Activated CD4-positive, alpha-beta memory T cell treated with anti-CD3 and anti-CD28 coated beads for 36 hours (primary cell): ENCODE measurements at regions not wholly inside any gene's neighbourhood (a gene's known extent, or its start where the extent isn't known, plus 50 kb on each side); places are given as distances from the start of the nearest gene placed in this dataset.

Source experiments
- CTCF ChIA-PET: fragments of 350-600 bp; sonication (Branson Sonifier 250); formaldehyde crosslinking; loops from one replicate; lab custom pipeline; 2021; ENCODE audit warnings: antibody characterized with exemption, inconsistent platforms; lab: Charles Lee
- POLR2A ChIA-PET: fragments of 350-600 bp; sonication (Branson Sonifier 250); formaldehyde crosslinking; loops from one replicate; lab custom pipeline; 2021; ENCODE audit warnings: antibody characterized with exemption; lab: Charles Lee
- DNase-seq: peaks from one replicate; pipeline ENCODE4 v3.0.0-alpha.2; 2020
- H3K27ac Mint-ChIP-seq: one replicate; pipeline ENCODE4 v1.8.0; 2021; ENCODE audit warnings: mixed read lengths
- H3K27me3 Mint-ChIP-seq: one replicate; pipeline ENCODE4 v1.8.0; 2021; ENCODE audit warnings: mixed read lengths
- H3K36me3 Mint-ChIP-seq: one replicate; pipeline ENCODE4 v1.8.0; 2021; ENCODE audit warnings: mixed read lengths
- H3K4me1 Mint-ChIP-seq: one replicate; pipeline ENCODE4 v1.8.0; 2021; ENCODE audit warnings: low read depth, mixed read lengths
- H3K4me3 Mint-ChIP-seq: one replicate; pipeline ENCODE4 v1.8.0; 2021; ENCODE audit warnings: mild to moderate bottlenecking, mixed read lengths
- H3K9me3 Mint-ChIP-seq: one replicate; pipeline ENCODE4 v1.8.0; 2021; ENCODE audit warnings: mixed read lengths
- intact Hi-C: fragments of 100-400 bp; cut with micrococcal nuclease; formaldehyde crosslinking; loops from one replicate; pipeline ENCODE4 v1.15.1; 2023

- no peak for DNase-seq
- H3K27ac Mint-ChIP-seq, result no peak overlapping the region
- no peaks in the 10 kb centered on the region for H3K4me1 Mint-ChIP-seq
- no peaks in the 10 kb centered on the region for H3K36me3 Mint-ChIP-seq
- H3K9me3 Mint-ChIP-seq, result no peaks in the 10 kb centered on the region
- ChIA-PET CTCF (no interaction called here), POLR2A (no interaction called here)
- intact Hi-C loops, result no loop called here
- peaks cover 5% of the 10 kb centered on the region for H3K27me3 Mint-ChIP-seq
- no peak overlapping the region for H3K4me3 Mint-ChIP-seq
Measured at GRCh38 chr7:13037216-13037615, 349.8 kb downstream of the ARL4A start.

DNA sequence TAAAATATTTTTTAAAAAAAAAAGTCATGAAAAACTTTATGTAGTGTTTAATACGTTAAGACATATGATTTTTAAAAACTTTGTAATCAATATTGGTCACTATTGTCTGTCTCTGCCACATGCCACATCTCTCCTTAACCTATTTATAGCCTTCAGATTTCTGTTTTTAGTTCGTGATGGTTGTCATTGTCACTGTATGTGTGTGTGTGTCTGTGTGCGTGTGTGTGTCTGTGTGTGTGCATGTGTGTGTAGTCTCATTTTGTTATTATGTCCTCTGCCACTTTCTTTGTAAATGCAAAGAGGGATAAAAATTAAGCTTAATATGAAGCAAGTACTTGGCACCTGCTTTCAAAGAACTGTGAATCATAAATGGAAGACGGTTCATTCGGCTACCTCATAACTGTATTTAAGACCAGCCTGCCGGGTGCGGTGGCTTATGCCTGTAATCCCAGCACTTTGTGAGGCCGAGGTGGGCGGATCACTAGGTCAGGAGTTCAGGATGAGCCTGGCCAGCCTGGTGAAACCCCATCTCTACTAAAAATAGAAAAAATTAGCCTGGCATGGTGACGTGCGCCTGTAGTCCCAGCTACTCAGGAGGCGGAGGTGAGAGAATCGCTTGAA, 354.0 kb downstream of the ARL4A start:
- H3K9me3 Mint-ChIP-seq, result no peaks in the 10 kb centered on the region
- CTCF ChIA-PET, result no interaction called here
- POLR2A ChIA-PET, result no interaction called here

GRCh38 chr7:13042605-13043236, 355.3 kb downstream of the ARL4A start:
- Mint-ChIP-seq H3K4me1 (no peaks in the 10 kb centered on the region), H3K27me3 (peaks cover 11% of the 10 kb centered on the region), H3K27ac (no peak overlapping the region), H3K4me3 (no peak overlapping the region), H3K36me3 (no peaks in the 10 kb centered on the region), H3K9me3 (no peaks in the 10 kb centered on the region)
- ChIA-PET CTCF (no interaction called here), POLR2A (no interaction called here)
- intact Hi-C loops, result no loop called here
- no peak for DNase-seq

More for the DNA sequence above, 354.0 kb downstream of the ARL4A start:
- intact Hi-C loops, result no loop called here
- H3K4me1 Mint-ChIP-seq, result no peaks in the 10 kb centered on the region
- H3K27me3 Mint-ChIP-seq, result peaks cover 12% of the 10 kb centered on the region
- no peak overlapping the region for H3K27ac Mint-ChIP-seq
- H3K4me3 Mint-ChIP-seq, result no peak overlapping the region
- H3K36me3 Mint-ChIP-seq, result no peaks in the 10 kb centered on the region
- no peak for DNase-seq

DNA sequence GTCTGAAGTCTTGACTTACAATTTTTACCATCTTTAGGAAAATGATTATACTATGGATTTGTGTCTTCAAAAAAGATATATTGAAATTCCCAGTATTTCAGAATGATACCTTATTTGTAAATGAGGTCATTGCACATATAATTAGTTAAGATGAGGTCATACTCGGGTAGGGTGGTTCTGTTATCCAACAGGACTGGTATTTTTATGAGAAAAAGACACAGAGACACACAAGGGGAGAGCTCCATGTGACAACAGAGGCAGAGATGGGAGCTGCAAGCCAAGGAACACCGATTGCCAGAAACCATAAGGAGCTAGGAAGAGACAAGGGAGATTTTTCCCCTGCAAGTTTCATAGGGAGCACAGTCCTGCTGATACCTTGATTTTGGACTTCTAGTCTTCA, 356.9 kb downstream of the ARL4A start:
- no peak overlapping the region for H3K27ac Mint-ChIP-seq
- POLR2A ChIA-PET, result no interaction called here
- H3K9me3 Mint-ChIP-seq, result no peaks in the 10 kb centered on the region
- H3K36me3 Mint-ChIP-seq, result no peaks in the 10 kb centered on the region
- intact Hi-C loops, result no loop called here
- no peaks in the 10 kb centered on the region for H3K4me1 Mint-ChIP-seq
- no peak overlapping the region for H3K4me3 Mint-ChIP-seq
- CTCF ChIA-PET, result no interaction called here
- H3K27me3 Mint-ChIP-seq, result peaks cover 9% of the 10 kb centered on the region
- no peak for DNase-seq

- Mint-ChIP-seq H3K27ac (no peak overlapping the region), H3K4me3 (no peak overlapping the region), H3K4me1 (no peaks in the 10 kb centered on the region), H3K9me3 (no peaks in the 10 kb centered on the region), H3K36me3 (no peaks in the 10 kb centered on the region), H3K27me3 (peaks cover 8% of the 10 kb centered on the region)
- ChIA-PET CTCF (no interaction called here), POLR2A (no interaction called here)
- no peak for DNase-seq
- intact Hi-C loops, result no loop called here
Measured at GRCh38 chr7:13047061-13047460, 359.6 kb downstream of the ARL4A start.

DNA sequence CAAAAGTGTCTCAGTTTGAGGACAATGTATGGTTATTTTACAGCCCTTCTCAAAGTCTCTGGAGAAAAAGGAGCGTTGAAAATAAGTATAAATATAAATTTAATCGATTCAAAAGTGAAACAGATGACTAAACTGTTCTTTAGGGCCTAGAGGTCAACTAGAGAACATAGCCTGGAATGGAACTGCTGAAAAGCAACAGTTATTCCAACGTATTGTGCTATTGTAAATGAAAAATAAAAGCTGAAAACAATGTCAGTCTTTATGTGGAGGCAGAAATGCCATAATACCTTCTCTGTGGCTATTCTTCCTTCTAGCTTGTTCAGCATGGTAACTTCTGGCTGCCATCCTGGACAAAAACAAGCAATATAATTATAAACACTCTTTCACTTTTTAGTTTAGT, 362.5 kb downstream of the ARL4A start:
- H3K27me3 Mint-ChIP-seq, result peaks cover 5% of the 10 kb centered on the region
- intact Hi-C loops, result loop anchor here (10.0 kb wide), 1 partner anchor 375 kb away; no protein-coding TSS in a partner anchor
- H3K36me3 Mint-ChIP-seq, result no peaks in the 10 kb centered on the region
- ChIA-PET POLR2A (no interaction called here), CTCF (no interaction called here)
- no peaks in the 10 kb centered on the region for H3K4me1 Mint-ChIP-seq
- no peaks in the 10 kb centered on the region for H3K9me3 Mint-ChIP-seq
- no peak overlapping the region for H3K4me3 Mint-ChIP-seq
- DNase-seq, result no peak
- no peak overlapping the region for H3K27ac Mint-ChIP-seq

DNA sequence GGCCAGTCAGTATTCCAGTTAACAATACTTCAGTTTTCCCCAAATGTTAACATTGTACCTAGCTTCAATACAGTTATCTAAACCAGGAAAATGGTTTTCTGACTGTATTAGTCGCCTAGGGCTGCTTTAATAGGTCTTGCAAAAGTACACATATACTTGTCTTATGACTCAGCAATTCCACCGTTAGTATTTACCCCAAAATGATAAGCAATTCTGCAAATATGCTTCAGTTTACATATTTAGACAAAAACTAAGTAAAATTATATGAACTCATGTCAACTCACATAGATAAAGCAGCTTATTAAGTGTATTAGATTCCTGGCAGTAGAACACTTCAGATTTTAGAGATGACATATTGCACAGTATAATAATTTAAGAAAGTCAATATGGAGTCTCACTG, 363.3 kb downstream of the ARL4A start:
- no peak for DNase-seq
- H3K4me1 Mint-ChIP-seq, result no peaks in the 10 kb centered on the region
- no peak overlapping the region for H3K27ac Mint-ChIP-seq
- POLR2A ChIA-PET, result no interaction called here
- no peaks in the 10 kb centered on the region for H3K36me3 Mint-ChIP-seq
- H3K27me3 Mint-ChIP-seq, result peaks cover 2% of the 10 kb centered on the region
- CTCF ChIA-PET, result no interaction called here
- no peak overlapping the region for H3K4me3 Mint-ChIP-seq
- no peaks in the 10 kb centered on the region for H3K9me3 Mint-ChIP-seq
- intact Hi-C loops, result loop anchor here (10.0 kb wide), 1 partner anchor 376 kb away; no protein-coding TSS in a partner anchor

DNA sequence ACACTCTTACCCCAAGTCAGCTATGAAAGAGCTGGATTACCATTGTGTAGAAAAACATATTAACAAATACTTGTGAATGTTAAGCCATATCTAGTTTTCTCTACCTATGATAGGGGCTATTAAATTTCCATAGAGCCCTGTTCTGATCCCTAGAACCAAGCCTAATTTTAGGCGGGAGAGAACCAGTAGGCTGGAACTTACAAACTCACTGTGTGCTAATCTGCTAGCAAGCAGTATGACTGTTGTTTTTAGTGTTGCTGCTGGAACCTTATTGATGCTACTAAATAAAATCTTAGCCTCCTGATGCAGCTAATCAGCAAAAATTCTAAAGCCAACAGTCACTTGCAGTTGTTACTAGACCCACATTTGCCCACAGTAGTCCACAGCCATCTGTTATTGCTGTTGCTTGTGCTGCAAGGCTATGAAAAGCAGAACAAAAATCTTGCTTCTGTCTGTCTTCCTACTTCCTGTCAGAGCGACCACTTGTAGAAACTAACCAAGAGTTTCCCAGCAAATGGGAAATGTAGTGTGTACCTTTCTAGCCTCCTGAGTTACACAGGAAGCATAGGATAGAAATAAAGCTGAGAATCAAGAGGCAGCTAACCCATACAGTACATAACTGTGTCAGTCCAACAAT, 368.4 kb downstream of the ARL4A start:
- Mint-ChIP-seq H3K36me3 (no peaks in the 10 kb centered on the region), H3K27ac (no peak overlapping the region), H3K27me3 (peaks cover 2% of the 10 kb centered on the region), H3K4me3 (no peak overlapping the region), H3K4me1 (peaks cover 16% of the 10 kb centered on the region), H3K9me3 (no peaks in the 10 kb centered on the region)
- intact Hi-C loops, result loop anchor here (10.0 kb wide), 1 partner anchor 381 kb away; no protein-coding TSS in a partner anchor
- POLR2A ChIA-PET, result no interaction called here
- no peak for DNase-seq
- CTCF ChIA-PET, result interaction anchor here (0.7 kb wide), 1 partner anchor 1673 kb away, joined by 5 read pairs; no protein-coding TSS in a partner anchor

- peaks cover 16% of the 10 kb centered on the region for H3K4me1 Mint-ChIP-seq
- intact Hi-C loops, result loop anchor here (10.0 kb wide), 1 partner anchor 383 kb away; no protein-coding TSS in a partner anchor
- H3K36me3 Mint-ChIP-seq, result no peaks in the 10 kb centered on the region
- H3K27me3 Mint-ChIP-seq, result peaks cover 2% of the 10 kb centered on the region
- H3K4me3 Mint-ChIP-seq, result peak overlapping the region; percentile 1
- H3K27ac Mint-ChIP-seq, result no peak overlapping the region
- ChIA-PET CTCF (no interaction called here), POLR2A (no interaction called here)
- H3K9me3 Mint-ChIP-seq, result no peaks in the 10 kb centered on the region
- DNase-seq, result no peak
Measured at GRCh38 chr7:13057462-13058200, 370.2 kb downstream of the ARL4A start.

- peaks cover 1% of the 10 kb centered on the region for H3K27me3 Mint-ChIP-seq
- no peaks in the 10 kb centered on the region for H3K36me3 Mint-ChIP-seq
- no peak for DNase-seq
- H3K4me1 Mint-ChIP-seq, result peaks cover 16% of the 10 kb centered on the region
- ChIA-PET POLR2A (no interaction called here), CTCF (interaction anchor here (0.6 kb wide), 1 partner anchor 374 kb away, joined by 4 read pairs; no protein-coding TSS in a partner anchor)
- H3K4me3 Mint-ChIP-seq, result no peak overlapping the region
- no peak overlapping the region for H3K27ac Mint-ChIP-seq
- no peaks in the 10 kb centered on the region for H3K9me3 Mint-ChIP-seq
- intact Hi-C loops, result no loop called here
Measured at GRCh38 chr7:13060173-13060572, 372.7 kb downstream of the ARL4A start.

- POLR2A ChIA-PET, result no interaction called here
- intact Hi-C loops, result no loop called here
- H3K4me3 Mint-ChIP-seq, result no peak overlapping the region
- CTCF ChIA-PET, result no interaction called here
- H3K9me3 Mint-ChIP-seq, result no peaks in the 10 kb centered on the region
- peaks cover 14% of the 10 kb centered on the region for H3K4me1 Mint-ChIP-seq
- H3K27me3 Mint-ChIP-seq, result peaks cover 1% of the 10 kb centered on the region
- no peak overlapping the region for H3K27ac Mint-ChIP-seq
- no peaks in the 10 kb centered on the region for H3K36me3 Mint-ChIP-seq
- DNase-seq, result no peak
Measured at GRCh38 chr7:13061115-13061514, 373.7 kb downstream of the ARL4A start.

DNA sequence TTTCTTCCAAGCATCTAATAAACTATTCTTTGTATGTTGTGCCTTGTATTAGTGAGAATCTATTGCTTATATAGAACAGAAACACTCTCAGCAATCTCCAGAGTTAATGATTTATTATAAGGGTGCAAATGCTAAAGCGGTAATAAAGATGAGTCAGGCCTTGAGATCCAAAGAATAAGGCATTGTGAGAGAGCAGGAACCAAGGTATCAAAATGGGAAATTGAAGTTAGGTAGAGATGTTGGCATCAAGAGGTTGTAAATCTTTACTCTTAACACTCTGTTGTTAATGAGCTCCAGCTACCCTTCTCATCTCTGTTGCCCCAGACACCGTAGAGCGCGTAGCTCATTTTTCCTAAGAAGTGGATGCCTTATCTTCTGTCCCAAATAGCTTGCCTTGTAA, 375.2 kb downstream of the ARL4A start:
- ChIA-PET CTCF (no interaction called here), POLR2A (interaction anchor here (0.6 kb wide), 1 partner anchor 106 kb away, joined by 3 read pairs; no protein-coding TSS in a partner anchor)
- intact Hi-C loops, result no loop called here

More for the DNA sequence above, 375.2 kb downstream of the ARL4A start:
- Mint-ChIP-seq H3K27me3 (peaks cover 1% of the 10 kb centered on the region), H3K4me3 (no peak overlapping the region), H3K9me3 (no peaks in the 10 kb centered on the region), H3K36me3 (no peaks in the 10 kb centered on the region), H3K27ac (no peak overlapping the region), H3K4me1 (peaks cover 8% of the 10 kb centered on the region)
- no peak for DNase-seq
